ENCODE measurements at regions not wholly inside any gene's neighbourhood (a gene's known extent, or its start where the extent isn't known, plus 50 kb on each side); places are given as distances from the start of the nearest gene placed in this dataset.

GRCh38 chr4:52510939-52511565 is 148.0 kb downstream of the USP46 start:
- TF ChIP-seq POLR2A (IDR thresholded peaks at IDR 0.05), result no peak
- TF ChIP-seq, protein P1, sequence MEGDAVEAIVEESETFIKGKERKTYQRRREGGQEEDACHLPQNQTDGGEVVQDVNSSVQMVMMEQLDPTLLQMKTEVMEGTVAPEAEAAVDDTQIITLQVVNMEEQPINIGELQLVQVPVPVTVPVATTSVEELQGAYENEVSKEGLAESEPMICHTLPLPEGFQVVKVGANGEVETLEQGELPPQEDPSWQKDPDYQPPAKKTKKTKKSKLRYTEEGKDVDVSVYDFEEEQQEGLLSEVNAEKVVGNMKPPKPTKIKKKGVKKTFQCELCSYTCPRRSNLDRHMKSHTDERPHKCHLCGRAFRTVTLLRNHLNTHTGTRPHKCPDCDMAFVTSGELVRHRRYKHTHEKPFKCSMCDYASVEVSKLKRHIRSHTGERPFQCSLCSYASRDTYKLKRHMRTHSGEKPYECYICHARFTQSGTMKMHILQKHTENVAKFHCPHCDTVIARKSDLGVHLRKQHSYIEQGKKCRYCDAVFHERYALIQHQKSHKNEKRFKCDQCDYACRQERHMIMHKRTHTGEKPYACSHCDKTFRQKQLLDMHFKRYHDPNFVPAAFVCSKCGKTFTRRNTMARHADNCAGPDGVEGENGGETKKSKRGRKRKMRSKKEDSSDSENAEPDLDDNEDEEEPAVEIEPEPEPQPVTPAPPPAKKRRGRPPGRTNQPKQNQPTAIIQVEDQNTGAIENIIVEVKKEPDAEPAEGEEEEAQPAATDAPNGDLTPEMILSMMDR (IDR thresholded peaks at IDR 0.05), result no peak

All from esophagus squamous epithelium (tissue), 4 donors.